GM19463 (cell line): ENCODE measurements at regions not wholly inside any gene's neighbourhood (a gene's known extent, or its start where the extent isn't known, plus 50 kb on each side); places are given as distances from the start of the nearest gene placed in this dataset.
"Not testable (repeated sequence)": the region's sequence is repeated elsewhere in the genome, so short reads cannot be mapped to it uniquely, and the experiment has no call there.

Experiments
- ATAC-seq: cut with Tn5 transposase; IDR thresholded peaks from one replicate; pipeline ENCODE4 v1.9.1; 2021; ENCODE audit warnings: mild to moderate bottlenecking, moderate library complexity; ENCODE audit not compliant: unreplicated experiment

- ATAC-seq, result not testable (repeated sequence)
These were observed 151.1 kb upstream of the SPTLC3 start for GRCh38 chr20:12857643-12858042.

- ATAC-seq, result no peak
These were observed 148.0 kb upstream of the SPTLC3 start for GRCh38 chr20:12860619-12861247.

GRCh38 chr20:12869669-12870068 lies 139.1 kb upstream of the SPTLC3 start:
- ATAC-seq, result no peak

- ATAC-seq, result no peak
These were observed 138.2 kb upstream of the SPTLC3 start for GRCh38 chr20:12870588-12870987.

GRCh38 chr20:12874933-12875332 lies 133.8 kb upstream of the SPTLC3 start:
- ATAC-seq, result no peak

GRCh38 chr20:12875510-12875909 lies 133.3 kb upstream of the SPTLC3 start:
- no peak for ATAC-seq

- no peak for ATAC-seq
These were observed 125.8 kb upstream of the SPTLC3 start for GRCh38 chr20:12882832-12883506.

- no peak for ATAC-seq
These were observed 125.3 kb upstream of the SPTLC3 start for GRCh38 chr20:12883507-12883885.

- no peak for ATAC-seq
These were observed 122.0 kb upstream of the SPTLC3 start for GRCh38 chr20:12886618-12887363.

GRCh38 chr20:12891643-12892042 lies 117.1 kb upstream of the SPTLC3 start:
- ATAC-seq, result no peak

GRCh38 chr20:12893019-12893418 lies 115.8 kb upstream of the SPTLC3 start:
- ATAC-seq, result no peak

- ATAC-seq, result no peak
These were observed 115.1 kb upstream of the SPTLC3 start for GRCh38 chr20:12893653-12894052.

- ATAC-seq, result no peak
These were observed 114.7 kb upstream of the SPTLC3 start for GRCh38 chr20:12894089-12894488.

- no peak for ATAC-seq
These were observed 112.6 kb upstream of the SPTLC3 start for GRCh38 chr20:12896180-12896579.

- ATAC-seq, result no peak
These were observed 105.8 kb upstream of the SPTLC3 start for GRCh38 chr20:12902992-12903391.

GRCh38 chr20:12906361-12906760 lies 102.4 kb upstream of the SPTLC3 start:
- no peak for ATAC-seq

- no peak for ATAC-seq
These were observed 97.4 kb upstream of the SPTLC3 start for GRCh38 chr20:12911372-12911771.

GRCh38 chr20:12913781-12914443 lies 94.9 kb upstream of the SPTLC3 start:
- ATAC-seq, result no peak

- ATAC-seq, result no peak
These were observed 94.0 kb upstream of the SPTLC3 start for GRCh38 chr20:12914804-12915203.

- ATAC-seq, result no peak
These were observed 92.1 kb upstream of the SPTLC3 start for GRCh38 chr20:12916699-12917098.

- no peak for ATAC-seq
These were observed 84.6 kb upstream of the SPTLC3 start for GRCh38 chr20:12924126-12924525.
